ENCODE measurements at regions not wholly inside any gene's neighbourhood (a gene's known extent, or its start where the extent isn't known, plus 50 kb on each side); places are given as distances from the start of the nearest gene placed in this dataset.
"Not testable (repeated sequence)": the region's sequence is repeated elsewhere in the genome, so short reads cannot be mapped to it uniquely, and the experiment has no call there.

DNA sequence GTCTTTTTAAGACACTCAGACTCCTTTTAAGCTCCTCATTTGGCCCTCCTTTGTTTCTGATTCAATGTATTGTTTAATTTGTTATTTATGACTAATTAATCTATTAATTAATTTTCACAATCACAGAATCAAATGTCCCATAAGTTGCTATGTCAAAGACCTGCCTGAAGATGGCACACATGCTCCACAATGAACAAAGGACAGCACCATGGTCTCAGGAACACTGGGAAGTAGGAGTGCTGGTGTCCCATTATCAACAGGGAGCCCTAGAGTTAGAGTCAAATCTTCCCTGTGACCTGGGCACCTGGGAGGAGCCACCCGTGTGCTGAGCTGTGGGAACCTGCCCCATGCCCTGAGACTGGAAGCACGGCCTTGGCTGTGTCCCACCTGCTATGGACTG is 1164.3 kb downstream of the RPIA start:
- not testable (repeated sequence) for H3K4me2 ChIP-seq (ENCODE audit: low read length); H3K27ac ChIP-seq (ENCODE audit: low read length); H4K20me1 ChIP-seq (ENCODE audit: insufficient read depth); H3K36me3 ChIP-seq (ENCODE audit: insufficient read depth, low read length); H3K27me3 ChIP-seq (ENCODE audit: insufficient read depth, low read depth, low read length); H3K9ac ChIP-seq (ENCODE audit: low read length); H3K4me3 ChIP-seq (ENCODE audit: low read length); H3F3A ChIP-seq (ENCODE audit: insufficient read depth, low read length, poor library complexity, severe bottlenecking); H3K79me2 ChIP-seq (replicated peaks; ENCODE audit: insufficient read depth, low read length); H3K9me2 ChIP-seq (ENCODE audit: insufficient read depth, low read length); H2AFZ ChIP-seq (ENCODE audit: low read depth, low read length); H3K9me3 ChIP-seq (ENCODE audit: low read length)

DNA sequence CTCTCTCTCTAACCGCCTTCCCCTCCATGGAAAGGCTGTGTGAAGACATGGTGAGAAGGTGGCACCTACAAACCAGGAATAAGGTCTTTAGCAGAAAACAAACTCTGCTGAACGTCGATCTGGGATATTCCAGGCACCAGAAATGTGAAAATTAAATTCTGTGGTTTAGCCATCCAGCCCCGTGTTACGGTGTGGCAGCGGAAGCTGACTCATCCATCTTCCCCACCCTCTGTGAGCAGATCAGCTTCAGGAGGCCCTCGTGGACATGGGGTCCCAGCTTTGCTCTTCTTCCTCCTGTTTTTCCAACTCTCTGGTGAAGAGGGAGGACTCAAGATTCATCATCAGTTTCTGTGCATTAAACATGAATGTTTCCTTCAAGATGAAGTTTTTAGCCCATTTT is 1164.8 kb downstream of the RPIA start:
- H4K20me1 ChIP-seq (ENCODE audit: insufficient read depth); H3K36me3 ChIP-seq (ENCODE audit: insufficient read depth, low read length); H3K9ac ChIP-seq (ENCODE audit: low read length); H3K27me3 ChIP-seq (ENCODE audit: insufficient read depth, low read depth, low read length); H2AFZ ChIP-seq (ENCODE audit: low read depth, low read length); H3K4me2 ChIP-seq (ENCODE audit: low read length); H3K9me3 ChIP-seq (ENCODE audit: low read length); H3K9me2 ChIP-seq (ENCODE audit: insufficient read depth, low read length); H3K79me2 ChIP-seq (replicated peaks; ENCODE audit: insufficient read depth, low read length); H3K27ac ChIP-seq (ENCODE audit: low read length); H3K4me3 ChIP-seq (ENCODE audit: low read length); H3F3A ChIP-seq (ENCODE audit: insufficient read depth, low read length, poor library complexity, severe bottlenecking): not testable (repeated sequence)

DNA sequence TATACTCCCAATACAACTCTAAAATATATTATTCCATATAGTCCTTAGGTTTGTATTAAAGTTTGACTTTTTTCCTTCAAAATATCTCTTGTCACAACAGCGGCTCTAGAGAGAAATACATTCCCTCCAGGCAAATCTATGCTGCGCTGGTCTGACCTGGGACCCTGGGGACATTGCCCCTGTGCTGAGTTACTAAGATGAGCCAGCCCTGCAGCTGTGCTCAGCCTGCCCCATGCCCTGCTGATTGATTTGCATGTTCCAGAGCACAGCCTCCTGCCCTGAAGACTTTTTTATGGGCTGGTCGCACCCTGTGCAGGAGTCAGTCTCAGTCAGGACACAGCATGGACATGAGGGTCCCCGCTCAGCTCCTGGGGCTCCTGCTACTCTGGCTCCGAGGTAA is 1170.7 kb downstream of the RPIA start:
- not testable (repeated sequence) for H4K20me1 ChIP-seq (ENCODE audit: insufficient read depth); H2AFZ ChIP-seq (ENCODE audit: low read depth, low read length); H3K4me3 ChIP-seq (ENCODE audit: low read length); H3K9ac ChIP-seq (ENCODE audit: low read length); H3F3A ChIP-seq (ENCODE audit: insufficient read depth, low read length, poor library complexity, severe bottlenecking); H3K9me2 ChIP-seq (ENCODE audit: insufficient read depth, low read length); H3K36me3 ChIP-seq (ENCODE audit: insufficient read depth, low read length); H3K79me2 ChIP-seq (replicated peaks; ENCODE audit: insufficient read depth, low read length); H3K27ac ChIP-seq (ENCODE audit: low read length); H3K4me2 ChIP-seq (ENCODE audit: low read length); H3K27me3 ChIP-seq (ENCODE audit: insufficient read depth, low read depth, low read length); H3K9me3 ChIP-seq (ENCODE audit: low read length)

DNA sequence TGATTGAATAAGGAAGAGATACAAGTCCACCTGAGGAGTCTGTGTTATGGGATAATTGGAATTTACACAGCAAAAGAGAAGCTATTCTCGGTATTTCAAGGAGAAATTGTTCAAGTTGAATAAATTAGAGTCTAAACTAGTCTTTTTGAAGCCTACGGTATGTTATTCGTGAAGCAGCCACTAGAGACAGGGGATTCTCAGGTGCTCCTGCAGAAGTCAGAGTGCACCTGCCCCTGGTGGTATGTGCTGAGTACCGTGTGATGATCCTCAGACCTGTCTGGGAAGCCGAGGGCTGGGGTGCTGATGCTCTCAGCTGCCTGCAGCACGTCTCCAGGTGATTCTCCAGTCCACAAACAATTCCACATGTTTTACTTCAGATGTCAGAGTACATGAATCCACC is 1171.7 kb downstream of the RPIA start:
- H3K9me2 ChIP-seq (ENCODE audit: insufficient read depth, low read length); H3K4me3 ChIP-seq (ENCODE audit: low read length); H4K20me1 ChIP-seq (ENCODE audit: insufficient read depth): not testable (repeated sequence)

DNA sequence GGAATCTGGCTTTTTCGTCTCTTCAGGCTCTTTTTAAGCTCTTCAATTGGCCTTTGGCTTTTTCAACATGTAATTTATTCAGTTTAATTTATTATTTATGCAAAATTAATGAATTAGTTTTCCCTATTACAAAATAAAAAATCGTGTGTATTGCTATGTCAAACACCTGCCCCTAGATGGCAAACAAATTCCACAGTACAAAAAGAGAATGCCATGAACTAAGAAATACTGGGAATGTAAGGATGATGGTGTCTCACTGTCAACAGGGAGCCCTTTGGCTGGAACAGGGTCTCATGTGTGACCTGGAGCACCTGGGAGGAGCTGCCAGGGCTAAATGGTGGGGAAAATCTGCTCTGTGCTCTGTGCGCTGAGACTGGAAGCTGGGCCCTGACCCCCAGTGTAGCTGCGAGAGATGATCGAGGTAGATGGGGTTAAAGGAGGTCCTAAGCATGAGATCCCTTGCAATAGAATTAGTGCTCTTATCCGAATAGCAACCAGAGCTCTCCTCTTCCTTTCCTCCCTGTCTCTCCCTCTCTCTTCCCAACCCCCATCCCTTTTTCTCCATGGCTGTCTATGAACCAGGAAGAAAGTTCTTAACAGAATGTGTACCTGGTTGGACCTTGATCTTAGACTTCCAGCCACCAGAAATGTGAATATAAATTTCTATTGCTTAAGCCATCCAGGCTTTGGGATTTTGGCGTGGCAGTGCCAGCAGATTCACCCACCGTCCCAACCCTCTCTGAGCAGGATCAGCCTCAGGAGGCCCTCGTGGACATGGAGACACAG is 1183.5 kb downstream of the RPIA start:
- H3K36me3 ChIP-seq (ENCODE audit: insufficient read depth, low read length); H3K4me3 ChIP-seq (ENCODE audit: low read length); H3K27me3 ChIP-seq (ENCODE audit: insufficient read depth, low read depth, low read length); H2AFZ ChIP-seq (ENCODE audit: low read depth, low read length); H3K9me2 ChIP-seq (ENCODE audit: insufficient read depth, low read length); H3K9ac ChIP-seq (ENCODE audit: low read length); H3F3A ChIP-seq (ENCODE audit: insufficient read depth, low read length, poor library complexity, severe bottlenecking); H3K79me2 ChIP-seq (replicated peaks; ENCODE audit: insufficient read depth, low read length); H4K20me1 ChIP-seq (ENCODE audit: insufficient read depth); H3K9me3 ChIP-seq (ENCODE audit: low read length); H3K4me2 ChIP-seq (ENCODE audit: low read length); H3K27ac ChIP-seq (ENCODE audit: low read length): not testable (repeated sequence)

More for the DNA sequence above, 1171.7 kb downstream of the RPIA start:
- not testable (repeated sequence) for H3K27ac ChIP-seq (ENCODE audit: low read length); H3K9ac ChIP-seq (ENCODE audit: low read length); H3K4me2 ChIP-seq (ENCODE audit: low read length); H3K9me3 ChIP-seq (ENCODE audit: low read length); H3K79me2 ChIP-seq (replicated peaks; ENCODE audit: insufficient read depth, low read length); H3F3A ChIP-seq (ENCODE audit: insufficient read depth, low read length, poor library complexity, severe bottlenecking); H2AFZ ChIP-seq (ENCODE audit: low read depth, low read length); H3K36me3 ChIP-seq (ENCODE audit: insufficient read depth, low read length); H3K27me3 ChIP-seq (ENCODE audit: insufficient read depth, low read depth, low read length)

DNA sequence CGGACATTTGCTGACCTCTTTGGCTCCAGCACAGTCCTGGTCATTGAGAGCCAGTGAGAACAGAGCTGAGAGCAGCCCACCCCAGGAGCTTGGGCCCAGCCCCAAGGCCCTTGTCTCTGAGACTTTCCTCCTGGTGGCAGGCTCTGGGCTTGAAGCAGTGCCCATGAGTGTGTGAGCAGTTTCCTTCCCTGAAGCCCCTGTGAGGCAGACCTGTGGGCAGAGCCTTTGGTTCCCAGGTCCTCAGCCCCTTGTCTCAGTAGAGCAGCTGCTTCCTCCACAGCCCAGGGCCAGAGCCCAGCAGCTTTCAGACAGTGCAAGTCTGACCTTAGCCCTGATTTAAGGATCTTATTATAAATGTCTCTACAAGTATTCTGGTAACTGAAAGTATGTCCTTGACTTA is 1185.0 kb downstream of the RPIA start:
- H3K27ac ChIP-seq (ENCODE audit: low read length); H3K9ac ChIP-seq (ENCODE audit: low read length); H3K4me2 ChIP-seq (ENCODE audit: low read length); H3K4me3 ChIP-seq (ENCODE audit: low read length); H2AFZ ChIP-seq (ENCODE audit: low read depth, low read length); H3K9me3 ChIP-seq (ENCODE audit: low read length); H4K20me1 ChIP-seq (ENCODE audit: insufficient read depth); H3K27me3 ChIP-seq (ENCODE audit: insufficient read depth, low read depth, low read length); H3K9me2 ChIP-seq (ENCODE audit: insufficient read depth, low read length); H3K79me2 ChIP-seq (replicated peaks; ENCODE audit: insufficient read depth, low read length); H3F3A ChIP-seq (ENCODE audit: insufficient read depth, low read length, poor library complexity, severe bottlenecking); H3K36me3 ChIP-seq (ENCODE audit: insufficient read depth, low read length): not testable (repeated sequence)

DNA sequence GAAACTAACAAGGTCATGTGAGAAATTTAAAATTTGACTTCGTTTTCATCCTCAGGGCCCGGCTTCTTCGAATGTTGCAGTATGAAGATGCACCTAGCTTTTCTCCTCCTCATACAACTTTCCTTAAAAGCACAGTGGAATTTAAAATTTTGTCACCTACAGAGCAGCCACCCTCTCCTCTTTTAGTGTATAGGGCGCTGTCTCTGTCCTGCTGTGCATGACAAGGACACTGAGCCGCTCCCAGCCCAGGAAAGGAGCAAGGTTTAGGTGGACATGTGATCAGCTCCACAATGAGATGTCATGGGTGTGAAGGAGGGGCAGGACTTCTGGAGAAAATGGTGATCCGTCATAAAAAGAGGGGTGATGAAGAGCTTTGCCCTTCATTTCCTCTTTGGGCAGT is 1185.4 kb downstream of the RPIA start:
- not testable (repeated sequence) for H3K4me3 ChIP-seq (ENCODE audit: low read length); H3K79me2 ChIP-seq (replicated peaks; ENCODE audit: insufficient read depth, low read length); H3K9me3 ChIP-seq (ENCODE audit: low read length); H3K27me3 ChIP-seq (ENCODE audit: insufficient read depth, low read depth, low read length); H3K4me2 ChIP-seq (ENCODE audit: low read length); H3K36me3 ChIP-seq (ENCODE audit: insufficient read depth, low read length); H2AFZ ChIP-seq (ENCODE audit: low read depth, low read length); H3K9ac ChIP-seq (ENCODE audit: low read length); H3K9me2 ChIP-seq (ENCODE audit: insufficient read depth, low read length); H3K27ac ChIP-seq (ENCODE audit: low read length); H3F3A ChIP-seq (ENCODE audit: insufficient read depth, low read length, poor library complexity, severe bottlenecking); H4K20me1 ChIP-seq (ENCODE audit: insufficient read depth)

DNA sequence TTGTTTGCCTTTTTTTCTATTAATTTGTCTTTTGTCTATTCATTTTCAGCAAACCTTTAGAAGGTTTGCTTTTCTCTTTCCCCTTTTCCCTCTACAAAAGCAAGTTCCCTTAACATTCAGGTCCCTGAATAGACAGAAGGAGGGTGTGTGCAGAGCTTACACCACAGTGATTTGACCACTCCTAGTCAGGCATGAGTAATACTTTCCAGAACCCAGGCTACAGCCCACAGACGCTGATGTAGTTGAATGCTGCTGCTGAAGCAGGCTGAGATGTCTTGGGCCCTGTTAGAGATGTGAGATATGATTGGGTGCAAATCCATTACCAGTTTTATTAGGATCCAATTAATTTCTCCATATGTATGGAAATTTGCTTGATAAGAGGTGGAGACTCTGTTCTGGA is 1191.4 kb downstream of the RPIA start:
- H4K20me1 ChIP-seq (ENCODE audit: insufficient read depth); H2AFZ ChIP-seq (ENCODE audit: low read depth, low read length); H3K9me2 ChIP-seq (ENCODE audit: insufficient read depth, low read length); H3K36me3 ChIP-seq (ENCODE audit: insufficient read depth, low read length); H3K4me3 ChIP-seq (ENCODE audit: low read length); H3K27ac ChIP-seq (ENCODE audit: low read length); H3K79me2 ChIP-seq (replicated peaks; ENCODE audit: insufficient read depth, low read length); H3K9ac ChIP-seq (ENCODE audit: low read length); H3K4me2 ChIP-seq (ENCODE audit: low read length); H3K27me3 ChIP-seq (ENCODE audit: insufficient read depth, low read depth, low read length); H3K9me3 ChIP-seq (ENCODE audit: low read length); H3F3A ChIP-seq (ENCODE audit: insufficient read depth, low read length, poor library complexity, severe bottlenecking): not testable (repeated sequence)
